ENCODE measurements at regions not wholly inside any gene's neighbourhood (a gene's known extent, or its start where the extent isn't known, plus 50 kb on each side); places are given as distances from the start of the nearest gene placed in this dataset.
A peak's percentile ranks its signal among the peaks of the same experiment; 100 is the strongest.
"Not testable (repeated sequence)": the region's sequence is repeated elsewhere in the genome, so short reads cannot be mapped to it uniquely, and the experiment has no call there.

GRCh38 chrY:7440796-7441530, 529.4 kb upstream of the AMELY start:
- Mint-ChIP-seq H3K27me3 (no peaks in the 10 kb centered on the region), H3K9me3 (no peaks in the 10 kb centered on the region)
- POLR2A ChIA-PET = no interaction called here

GRCh38 chrY:7437086-7437485, 525.5 kb upstream of the AMELY start:
- Mint-ChIP-seq H3K27me3 (no peaks in the 10 kb centered on the region), H3K27ac (no peak overlapping the region), H3K9me3 (no peaks in the 10 kb centered on the region), H3K36me3 (no peaks in the 10 kb centered on the region), H3K4me3 (no peak overlapping the region), H3K4me1 (ENCODE audit: low read depth) (no peaks in the 10 kb centered on the region)
- ChIA-PET POLR2A (no interaction called here), CTCF (no interaction called here)
- intact Hi-C loops (cut with micrococcal nuclease) = no loop called here
- no peak for DNase-seq

More at GRCh38 chrY:7440796-7441530, 529.4 kb upstream of the AMELY start:
- no peak overlapping the region for H3K4me3 Mint-ChIP-seq
- H3K4me1 Mint-ChIP-seq (ENCODE audit: low read depth) = no peaks in the 10 kb centered on the region
- DNase-seq = no peak
- CTCF ChIA-PET = no interaction called here
- H3K36me3 Mint-ChIP-seq = no peaks in the 10 kb centered on the region
- intact Hi-C loops (cut with micrococcal nuclease) = no loop called here
- H3K27ac Mint-ChIP-seq = no peak overlapping the region

GRCh38 chrY:7433817-7434809, 522.6 kb upstream of the AMELY start:
- CTCF ChIA-PET = no interaction called here

GRCh38 chrY:7419165-7419564, 507.6 kb upstream of the AMELY start:
- no peak overlapping the region for H3K27ac Mint-ChIP-seq
- CTCF ChIA-PET = interaction anchor here (0.6 kb wide), 1 partner anchor 327 kb away, joined by 3 read pairs; no protein-coding TSS in a partner anchor
- no peak overlapping the region for H3K4me3 Mint-ChIP-seq
- POLR2A ChIA-PET = no interaction called here
- H3K4me1 Mint-ChIP-seq (ENCODE audit: low read depth) = no peaks in the 10 kb centered on the region
- DNase-seq = no peak
- H3K9me3 Mint-ChIP-seq = no peaks in the 10 kb centered on the region
- no peaks in the 10 kb centered on the region for H3K27me3 Mint-ChIP-seq
- no peaks in the 10 kb centered on the region for H3K36me3 Mint-ChIP-seq
- intact Hi-C loops (cut with micrococcal nuclease) = no loop called here

More at GRCh38 chrY:7433817-7434809, 522.6 kb upstream of the AMELY start:
- H3K27me3 Mint-ChIP-seq = no peaks in the 10 kb centered on the region
- intact Hi-C loops (cut with micrococcal nuclease) = no loop called here
- POLR2A ChIA-PET = no interaction called here
- no peaks in the 10 kb centered on the region for H3K4me1 Mint-ChIP-seq (ENCODE audit: low read depth)
- DNase-seq = no peak
- no peak overlapping the region for H3K27ac Mint-ChIP-seq
- no peak overlapping the region for H3K4me3 Mint-ChIP-seq
- H3K9me3 Mint-ChIP-seq = peaks cover 7% of the 10 kb centered on the region
- H3K36me3 Mint-ChIP-seq = no peaks in the 10 kb centered on the region

GRCh38 chrY:7417946-7418345, 506.4 kb upstream of the AMELY start:
- H3K4me3 Mint-ChIP-seq = no peak overlapping the region
- DNase-seq = no peak
- intact Hi-C loops (cut with micrococcal nuclease) = no loop called here
- H3K9me3 Mint-ChIP-seq = no peaks in the 10 kb centered on the region
- ChIA-PET POLR2A (no interaction called here), CTCF (no interaction called here)
- no peaks in the 10 kb centered on the region for H3K27me3 Mint-ChIP-seq
- H3K27ac Mint-ChIP-seq = no peak overlapping the region
- no peaks in the 10 kb centered on the region for H3K4me1 Mint-ChIP-seq (ENCODE audit: low read depth)
- no peaks in the 10 kb centered on the region for H3K36me3 Mint-ChIP-seq

- DNase-seq = no peak
- CTCF ChIA-PET = no interaction called here
- Mint-ChIP-seq H3K4me1 (ENCODE audit: low read depth) (no peaks in the 10 kb centered on the region), H3K27me3 (no peaks in the 10 kb centered on the region), H3K27ac (no peak overlapping the region), H3K9me3 (no peaks in the 10 kb centered on the region), H3K36me3 (no peaks in the 10 kb centered on the region), H3K4me3 (no peak overlapping the region)
- POLR2A ChIA-PET = no interaction called here
- intact Hi-C loops (cut with micrococcal nuclease) = no loop called here
Observed at GRCh38 chrY:7416406-7416805, 504.9 kb upstream of the AMELY start.

- CTCF ChIA-PET = no interaction called here
- Mint-ChIP-seq H3K4me3 (no peak overlapping the region), H3K27me3 (no peaks in the 10 kb centered on the region), H3K27ac (no peak overlapping the region), H3K4me1 (ENCODE audit: low read depth) (no peaks in the 10 kb centered on the region), H3K36me3 (no peaks in the 10 kb centered on the region), H3K9me3 (peaks cover 2% of the 10 kb centered on the region)
- POLR2A ChIA-PET = no interaction called here
- intact Hi-C loops (cut with micrococcal nuclease) = no loop called here
- DNase-seq = no peak
Observed at GRCh38 chrY:7415157-7415633, 503.6 kb upstream of the AMELY start.

GRCh38 chrY:7390056-7390455, 478.5 kb upstream of the AMELY start:
- DNase-seq = no peak
- H3K36me3 Mint-ChIP-seq = peaks cover 31% of the 10 kb centered on the region
- H3K9me3 Mint-ChIP-seq = peaks cover 45% of the 10 kb centered on the region
- ChIA-PET CTCF (no interaction called here), POLR2A (no interaction called here)
- no peaks in the 10 kb centered on the region for H3K4me1 Mint-ChIP-seq (ENCODE audit: low read depth)
- no peak overlapping the region for H3K4me3 Mint-ChIP-seq
- H3K27me3 Mint-ChIP-seq = no peaks in the 10 kb centered on the region
- intact Hi-C loops (cut with micrococcal nuclease) = no loop called here
- no peak overlapping the region for H3K27ac Mint-ChIP-seq

GRCh38 chrY:7382988-7383387, 471.4 kb upstream of the AMELY start:
- H3K36me3 Mint-ChIP-seq = peaks cover 43% of the 10 kb centered on the region
- peaks cover 2% of the 10 kb centered on the region for H3K9me3 Mint-ChIP-seq
- H3K27ac Mint-ChIP-seq = peak overlapping the region; percentile 74
- POLR2A ChIA-PET = no interaction called here
- intact Hi-C loops (cut with micrococcal nuclease) = loop anchor here (2.0 kb wide), 1 partner anchor 82 kb away; no protein-coding TSS in a partner anchor
- CTCF ChIA-PET = no interaction called here
- H3K4me3 Mint-ChIP-seq = no peak overlapping the region
- DNase-seq = peak; percentile 24
- peaks cover 18% of the 10 kb centered on the region for H3K4me1 Mint-ChIP-seq (ENCODE audit: low read depth)
- no peaks in the 10 kb centered on the region for H3K27me3 Mint-ChIP-seq

- H3K9me3 Mint-ChIP-seq = no peaks in the 10 kb centered on the region
- intact Hi-C loops (cut with micrococcal nuclease) = no loop called here
- peaks cover 19% of the 10 kb centered on the region for H3K4me1 Mint-ChIP-seq (ENCODE audit: low read depth)
- peak; percentile 15 for DNase-seq
- no peak overlapping the region for H3K4me3 Mint-ChIP-seq
- CTCF ChIA-PET = no interaction called here
- H3K27me3 Mint-ChIP-seq = no peaks in the 10 kb centered on the region
- peaks cover 39% of the 10 kb centered on the region for H3K36me3 Mint-ChIP-seq
- POLR2A ChIA-PET = no interaction called here
- H3K27ac Mint-ChIP-seq = peak overlapping the region; percentile 33
Observed at GRCh38 chrY:7377091-7377490, 465.5 kb upstream of the AMELY start.

- intact Hi-C loops (cut with micrococcal nuclease); H3K27me3 Mint-ChIP-seq; H3K9me3 Mint-ChIP-seq; POLR2A ChIA-PET; H3K27ac Mint-ChIP-seq; CTCF ChIA-PET; H3K4me3 Mint-ChIP-seq: not testable (repeated sequence)
- peak; percentile 11 for DNase-seq
- Mint-ChIP-seq H3K36me3 (peaks cover 38% of the 10 kb centered on the region), H3K4me1 (ENCODE audit: low read depth) (peaks cover 14% of the 10 kb centered on the region)
Observed at GRCh38 chrY:7374485-7374884, 462.9 kb upstream of the AMELY start.

- intact Hi-C loops (cut with micrococcal nuclease); H3K9me3 Mint-ChIP-seq; H3K4me3 Mint-ChIP-seq; H3K27ac Mint-ChIP-seq; POLR2A ChIA-PET; DNase-seq; CTCF ChIA-PET; H3K27me3 Mint-ChIP-seq: not testable (repeated sequence)
- peaks cover 13% of the 10 kb centered on the region for H3K4me1 Mint-ChIP-seq (ENCODE audit: low read depth)
- H3K36me3 Mint-ChIP-seq = peaks cover 25% of the 10 kb centered on the region
Observed at GRCh38 chrY:7371953-7372352, 460.4 kb upstream of the AMELY start.

Data from activated CD4-positive, alpha-beta memory T cell treated with anti-CD3 and anti-CD28 coated beads for 36 hours (primary cell).